Karpas-422 (cell line): ENCODE measurements at regions not wholly inside any gene's neighbourhood (a gene's known extent, or its start where the extent isn't known, plus 50 kb on each side); places are given as distances from the start of the nearest gene placed in this dataset.

ENCODE experiments used
- DNase-seq: peaks from one replicate; pipeline ENCODE4 v3.0.0-alpha.2; 2015
- H2AFZ ChIP-seq: fragments of 200-600 bp; sonication (generic); 2 replicates; pipeline ENCODE4 v1.6.1; 2014; ENCODE audit warnings: antibody characterized with exemption, low read length, mixed read lengths
- H3K27ac ChIP-seq: fragments of 200-600 bp; sonication (generic); 2 replicates; pipeline ENCODE4 v1.5.1; 2014; ENCODE audit warnings: mild to moderate bottlenecking, low read length, moderate library complexity
- H3K27me3 ChIP-seq: fragments of 200-600 bp; sonication (generic); 2 replicates; pipeline ENCODE4 v1.6.1; 2014; ENCODE audit warnings: low read length, mixed read lengths
- H3K36me3 ChIP-seq: fragments of 200-600 bp; sonication (generic); 2 replicates; pipeline ENCODE4 v1.6.1; 2014; ENCODE audit warnings: low read length, mixed read lengths; ENCODE audit not compliant: insufficient read depth
- H3K4me1 ChIP-seq: fragments of 200-600 bp; sonication (generic); 2 replicates; pipeline ENCODE4 v1.6.1; 2014; ENCODE audit warnings: mild to moderate bottlenecking, low read length, mixed read lengths
- H3K4me2 ChIP-seq: fragments of 200-600 bp; sonication (generic); 2 replicates; pipeline ENCODE4 v1.6.1; 2014; ENCODE audit warnings: low read length, low read depth, mild to moderate bottlenecking; ENCODE audit not compliant: poor library complexity, severe bottlenecking
- H3K4me3 ChIP-seq: fragments of 200-600 bp; sonication (generic); 2 replicates; pipeline ENCODE4 v1.5.1; 2014; ENCODE audit warnings: mild to moderate bottlenecking, antibody characterized with exemption, low read length, mixed read lengths
- H3K79me2 ChIP-seq: fragments of 200-600 bp; sonication (generic); 2 replicates; pipeline ENCODE4 v1.6.1; 2014; ENCODE audit warnings: mild to moderate bottlenecking, low read length, mixed read lengths
- H3K9ac ChIP-seq: fragments of 200-600 bp; sonication (generic); 2 replicates; pipeline ENCODE4 v1.6.0; 2014; ENCODE audit warnings: low read length
- H3K9me2 ChIP-seq: fragments of 200-600 bp; sonication (generic), shearing (Covaris generic); replicated peaks from 2 replicates; pipeline ENCODE4 v1.6.0; 2014; ENCODE audit warnings: mild to moderate bottlenecking, low read length, moderate library complexity; ENCODE audit not compliant: insufficient read depth
- H3K9me3 ChIP-seq: fragments of 300-700, 200-600 bp; sonication (generic); 2 replicates; pipeline ENCODE4 v1.6.1; 2014; ENCODE audit warnings: low read length, mixed read lengths
- H4K20me1 ChIP-seq: fragments of 200-600 bp; sonication (generic); 2 replicates; pipeline ENCODE4 v1.6.1; 2014; ENCODE audit warnings: mild to moderate bottlenecking, antibody characterized with exemption, low read length, low read depth; ENCODE audit not compliant: insufficient read depth

DNA sequence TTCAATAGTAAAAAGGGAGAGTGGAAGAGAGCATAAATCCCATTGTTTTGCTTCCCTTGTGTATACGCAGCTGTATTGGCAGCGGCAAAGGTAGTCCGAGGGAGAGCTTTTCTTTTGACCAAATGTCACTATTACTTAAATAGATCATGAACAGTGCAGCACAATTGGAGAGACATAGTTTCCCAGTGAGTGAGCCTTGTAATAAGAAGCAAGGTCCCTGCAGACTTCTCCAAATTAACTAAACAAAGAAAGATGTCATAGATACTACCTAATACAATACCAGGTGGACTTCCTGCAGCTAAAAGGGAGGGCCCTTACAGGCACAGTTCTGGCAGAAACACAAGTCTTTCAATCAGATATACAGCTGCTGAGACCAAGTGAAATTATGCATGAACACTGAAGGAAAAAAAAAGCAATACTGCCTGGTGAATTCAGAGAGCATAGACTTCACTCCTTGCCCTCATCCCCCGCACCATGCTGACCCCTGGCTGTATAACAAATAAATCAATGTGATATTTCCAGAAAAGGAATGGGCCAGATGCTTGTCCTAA lies 404.7 kb upstream of the CDH2 start:
- Histone ChIP-seq H4K20me1 (no peaks in the 10 kb centered on the region), H3K4me2 (no peak overlapping the region), H3K79me2 (no peaks in the 10 kb centered on the region), H3K27me3 (no peaks in the 10 kb centered on the region), H3K9ac (no peak overlapping the region), H3K4me3 (no peak overlapping the region), H3K4me1 (no peaks in the 10 kb centered on the region), H3K27ac (no peak overlapping the region), H2AFZ (no peak overlapping the region), H3K9me2 (no peaks in the 10 kb centered on the region), H3K9me3 (peaks cover 37% of the 10 kb centered on the region), H3K36me3 (no peaks in the 10 kb centered on the region)
- DNase-seq = no peak

GRCh38 chr18:28576941-28577340 lies 400.0 kb upstream of the CDH2 start:
- H3K9ac ChIP-seq = no peak overlapping the region
- no peaks in the 10 kb centered on the region for H3K79me2 ChIP-seq
- no peaks in the 10 kb centered on the region for H3K4me1 ChIP-seq
- H4K20me1 ChIP-seq = no peaks in the 10 kb centered on the region
- H3K9me2 ChIP-seq = no peaks in the 10 kb centered on the region
- no peak overlapping the region for H3K4me3 ChIP-seq
- H3K36me3 ChIP-seq = no peaks in the 10 kb centered on the region
- no peak overlapping the region for H2AFZ ChIP-seq
- H3K27ac ChIP-seq = no peak overlapping the region
- DNase-seq = no peak
- H3K9me3 ChIP-seq = peaks cover 42% of the 10 kb centered on the region
- no peak overlapping the region for H3K4me2 ChIP-seq
- H3K27me3 ChIP-seq = no peaks in the 10 kb centered on the region

DNA sequence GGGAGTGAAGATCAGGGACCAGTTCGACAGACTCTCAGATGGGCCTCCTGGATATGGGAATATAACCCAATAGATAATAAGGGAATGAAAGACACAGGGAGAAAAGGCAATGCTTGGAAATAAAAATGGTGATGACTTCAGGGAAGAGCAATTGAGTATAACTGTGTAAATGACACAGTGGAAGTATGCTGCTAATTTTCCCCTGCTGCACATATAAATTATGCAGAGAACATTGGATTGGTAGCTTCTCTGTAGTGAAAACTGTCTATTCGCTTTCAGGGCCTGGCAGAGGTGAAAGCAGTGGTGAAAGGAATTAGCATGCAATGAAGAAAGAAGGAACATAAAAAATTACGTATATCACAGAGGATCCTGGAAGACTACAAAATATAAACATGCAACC lies 398.2 kb upstream of the CDH2 start:
- Histone ChIP-seq H3K9ac (no peak overlapping the region), H3K9me2 (no peaks in the 10 kb centered on the region), H3K4me2 (no peak overlapping the region), H3K27me3 (no peaks in the 10 kb centered on the region), H3K27ac (no peak overlapping the region), H2AFZ (no peak overlapping the region), H3K9me3 (peaks cover 50% of the 10 kb centered on the region), H3K4me1 (no peaks in the 10 kb centered on the region), H3K79me2 (no peaks in the 10 kb centered on the region), H3K4me3 (no peak overlapping the region), H3K36me3 (no peaks in the 10 kb centered on the region), H4K20me1 (no peaks in the 10 kb centered on the region)
- no peak for DNase-seq

GRCh38 chr18:28574175-28574574 lies 397.2 kb upstream of the CDH2 start:
- H3K4me1 ChIP-seq = no peaks in the 10 kb centered on the region

DNA sequence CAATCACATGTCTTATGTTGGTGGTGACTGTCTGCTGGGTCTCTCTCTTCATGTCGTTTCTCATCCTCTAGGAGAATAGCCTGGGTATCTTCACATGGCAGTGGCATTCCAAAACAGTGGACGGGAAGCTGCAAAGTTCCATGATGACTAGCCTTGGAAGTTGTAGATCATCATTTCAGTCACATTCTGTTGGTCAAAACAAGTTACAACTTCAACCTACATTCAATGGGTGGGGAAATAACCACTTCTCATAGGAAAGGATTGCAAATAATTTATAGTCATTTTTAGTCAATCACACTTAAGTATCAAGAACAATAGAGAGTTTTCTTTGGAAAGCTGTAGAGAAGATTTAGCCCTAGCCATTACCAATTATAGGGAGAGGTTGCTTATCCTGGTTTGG lies 395.0 kb upstream of the CDH2 start:
- no peaks in the 10 kb centered on the region for H3K79me2 ChIP-seq
- H3K27me3 ChIP-seq = no peaks in the 10 kb centered on the region
- no peak overlapping the region for H3K4me2 ChIP-seq
- no peak overlapping the region for H2AFZ ChIP-seq
- H3K9ac ChIP-seq = no peak overlapping the region
- H3K9me3 ChIP-seq = peaks cover 48% of the 10 kb centered on the region
- no peaks in the 10 kb centered on the region for H3K36me3 ChIP-seq
- no peaks in the 10 kb centered on the region for H4K20me1 ChIP-seq
- no peak for DNase-seq
- H3K27ac ChIP-seq = no peak overlapping the region
- no peaks in the 10 kb centered on the region for H3K4me1 ChIP-seq
- no peak overlapping the region for H3K4me3 ChIP-seq
- no peaks in the 10 kb centered on the region for H3K9me2 ChIP-seq

More at GRCh38 chr18:28574175-28574574, 397.2 kb upstream of the CDH2 start:
- Histone ChIP-seq H3K9me3 (peaks cover 45% of the 10 kb centered on the region), H3K79me2 (no peaks in the 10 kb centered on the region), H3K4me3 (no peak overlapping the region), H3K9ac (no peak overlapping the region), H3K4me2 (no peak overlapping the region), H3K27ac (no peak overlapping the region), H3K36me3 (no peaks in the 10 kb centered on the region), H3K9me2 (no peaks in the 10 kb centered on the region), H3K27me3 (no peaks in the 10 kb centered on the region), H4K20me1 (no peaks in the 10 kb centered on the region), H2AFZ (no peak overlapping the region)
- no peak for DNase-seq

- no peak overlapping the region for H3K4me2 ChIP-seq
- no peak for DNase-seq
- no peaks in the 10 kb centered on the region for H3K4me1 ChIP-seq
Observed at GRCh38 chr18:28560331-28560730, 383.4 kb upstream of the CDH2 start.

DNA sequence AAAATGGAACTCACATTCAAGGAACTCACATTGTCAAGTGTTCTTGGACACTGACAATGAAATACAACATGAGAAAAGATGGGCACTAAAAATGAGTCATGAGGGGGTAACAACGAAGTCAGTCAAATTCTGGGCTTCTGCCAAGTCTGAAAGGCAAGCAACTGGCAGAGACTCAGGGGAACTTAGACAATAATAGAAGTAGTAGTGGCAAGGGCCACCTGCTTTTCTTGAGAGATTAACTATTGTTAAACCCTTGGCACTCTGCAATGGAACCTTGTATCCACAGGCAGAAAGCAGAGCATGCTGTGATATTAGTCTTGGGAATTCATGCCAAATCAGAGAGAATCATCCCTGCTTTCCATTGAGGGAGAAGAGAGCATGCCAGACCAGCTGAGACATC lies 382.6 kb upstream of the CDH2 start:
- H3K4me1 ChIP-seq = no peaks in the 10 kb centered on the region
- H3K9me3 ChIP-seq = peaks cover 38% of the 10 kb centered on the region
- H4K20me1 ChIP-seq = no peaks in the 10 kb centered on the region
- H3K79me2 ChIP-seq = no peaks in the 10 kb centered on the region
- no peaks in the 10 kb centered on the region for H3K27me3 ChIP-seq
- H3K27ac ChIP-seq = no peak overlapping the region
- no peak for DNase-seq
- H3K36me3 ChIP-seq = no peaks in the 10 kb centered on the region
- no peak overlapping the region for H3K4me2 ChIP-seq
- no peaks in the 10 kb centered on the region for H3K9me2 ChIP-seq
- no peak overlapping the region for H3K4me3 ChIP-seq
- H3K9ac ChIP-seq = no peak overlapping the region
- no peak overlapping the region for H2AFZ ChIP-seq

More at GRCh38 chr18:28560331-28560730, 383.4 kb upstream of the CDH2 start:
- no peaks in the 10 kb centered on the region for H3K9me2 ChIP-seq
- no peaks in the 10 kb centered on the region for H3K36me3 ChIP-seq
- peaks cover 33% of the 10 kb centered on the region for H3K9me3 ChIP-seq
- no peak overlapping the region for H3K4me3 ChIP-seq
- no peaks in the 10 kb centered on the region for H3K27me3 ChIP-seq
- H4K20me1 ChIP-seq = no peaks in the 10 kb centered on the region
- no peak overlapping the region for H2AFZ ChIP-seq
- H3K79me2 ChIP-seq = no peaks in the 10 kb centered on the region
- no peak overlapping the region for H3K27ac ChIP-seq
- H3K9ac ChIP-seq = no peak overlapping the region

DNA sequence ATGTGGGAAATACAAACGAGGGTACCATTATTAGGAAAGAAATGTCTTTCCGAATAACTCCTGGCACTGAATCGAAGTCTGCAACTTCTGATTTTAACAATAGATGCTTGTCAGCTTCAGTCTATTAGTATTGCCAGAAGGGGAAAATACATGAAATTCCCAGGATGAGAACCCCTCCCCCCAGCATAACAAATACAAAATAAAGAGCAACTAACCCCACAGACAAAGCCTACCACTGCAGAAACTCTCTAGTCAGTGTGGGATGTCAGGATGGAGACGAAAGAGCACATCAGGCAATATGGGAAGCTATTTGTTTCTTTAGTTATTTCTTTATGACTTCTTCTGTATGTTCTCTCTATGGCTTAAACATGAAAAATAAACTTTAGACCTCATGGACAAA lies 365.0 kb upstream of the CDH2 start:
- Histone ChIP-seq H2AFZ (no peak overlapping the region), H4K20me1 (no peaks in the 10 kb centered on the region), H3K4me3 (no peak overlapping the region), H3K9me3 (peaks cover 36% of the 10 kb centered on the region), H3K4me1 (no peaks in the 10 kb centered on the region), H3K9me2 (no peaks in the 10 kb centered on the region), H3K4me2 (no peak overlapping the region), H3K27ac (no peak overlapping the region), H3K79me2 (no peaks in the 10 kb centered on the region), H3K9ac (no peak overlapping the region), H3K27me3 (no peaks in the 10 kb centered on the region), H3K36me3 (no peaks in the 10 kb centered on the region)
- DNase-seq = no peak
